BE2C (cell line): ENCODE measurements at regions not wholly inside any gene's neighbourhood (a gene's known extent, or its start where the extent isn't known, plus 50 kb on each side); places are given as distances from the start of the nearest gene placed in this dataset.

Experiments
- DNase-seq: peaks from one replicate; pipeline ENCODE4 v3.0.0-alpha.2; 2020
- H3K27me3 ChIP-seq: fragments of 250-450 bp; sonication (Bioruptor Pico); 2 replicates; pipeline ENCODE4 v1.5.1; 2020; ENCODE audit warnings: mild to moderate bottlenecking
- H3K36me3 ChIP-seq: fragments of 250-450 bp; sonication (Bioruptor Pico); 2 replicates; pipeline ENCODE4 v1.5.1; 2020; ENCODE audit warnings: mild to moderate bottlenecking
- H3K4me1 ChIP-seq: fragments of 250-450 bp; sonication (Bioruptor Pico); 2 replicates; pipeline ENCODE4 v1.5.1; 2020
- H3K4me3 ChIP-seq: 2 replicates; pipeline ENCODE4 v1.5.1; 2011; ENCODE audit warnings: low read depth, low read length
- H3K9me3 ChIP-seq: fragments of 250-450 bp; sonication (Bioruptor Pico); 2 replicates; pipeline ENCODE4 v1.5.1; 2020
- TF ChIP-seq, protein P1 (sequence below): IDR thresholded peaks from 2 replicates; pipeline ENCODE4 v1.5.1; 2012; ENCODE audit warnings: mild to moderate bottlenecking, low read depth, low read length

DNA sequence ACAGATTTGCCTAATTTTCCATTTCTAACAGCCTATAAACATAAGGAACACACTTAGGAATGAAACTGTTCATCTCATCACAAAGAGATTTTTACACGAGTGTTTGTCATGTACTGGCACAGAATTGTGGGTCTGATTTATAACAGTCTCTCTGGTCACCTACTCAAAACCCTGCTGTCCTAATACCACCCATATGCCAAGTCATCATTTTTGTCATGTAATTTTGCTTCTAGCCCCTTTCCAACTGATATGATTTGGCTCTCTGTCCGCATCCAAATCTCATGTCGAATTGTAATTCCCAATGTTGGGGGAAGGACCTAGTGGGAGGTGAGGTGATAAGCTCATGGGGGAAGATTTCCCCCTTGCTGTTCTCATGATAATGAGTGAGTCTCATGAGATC lies 284.1 kb upstream of the SLITRK2 start:
- no peak overlapping the region for H3K4me3 ChIP-seq
- no peaks in the 10 kb centered on the region for H3K4me1 ChIP-seq
- no peak for DNase-seq
- H3K9me3 ChIP-seq, result no peaks in the 10 kb centered on the region
- H3K36me3 ChIP-seq, result no peaks in the 10 kb centered on the region
- TF ChIP-seq, protein P1, sequence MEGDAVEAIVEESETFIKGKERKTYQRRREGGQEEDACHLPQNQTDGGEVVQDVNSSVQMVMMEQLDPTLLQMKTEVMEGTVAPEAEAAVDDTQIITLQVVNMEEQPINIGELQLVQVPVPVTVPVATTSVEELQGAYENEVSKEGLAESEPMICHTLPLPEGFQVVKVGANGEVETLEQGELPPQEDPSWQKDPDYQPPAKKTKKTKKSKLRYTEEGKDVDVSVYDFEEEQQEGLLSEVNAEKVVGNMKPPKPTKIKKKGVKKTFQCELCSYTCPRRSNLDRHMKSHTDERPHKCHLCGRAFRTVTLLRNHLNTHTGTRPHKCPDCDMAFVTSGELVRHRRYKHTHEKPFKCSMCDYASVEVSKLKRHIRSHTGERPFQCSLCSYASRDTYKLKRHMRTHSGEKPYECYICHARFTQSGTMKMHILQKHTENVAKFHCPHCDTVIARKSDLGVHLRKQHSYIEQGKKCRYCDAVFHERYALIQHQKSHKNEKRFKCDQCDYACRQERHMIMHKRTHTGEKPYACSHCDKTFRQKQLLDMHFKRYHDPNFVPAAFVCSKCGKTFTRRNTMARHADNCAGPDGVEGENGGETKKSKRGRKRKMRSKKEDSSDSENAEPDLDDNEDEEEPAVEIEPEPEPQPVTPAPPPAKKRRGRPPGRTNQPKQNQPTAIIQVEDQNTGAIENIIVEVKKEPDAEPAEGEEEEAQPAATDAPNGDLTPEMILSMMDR, result no peak
- H3K27me3 ChIP-seq, result no peaks in the 10 kb centered on the region

DNA sequence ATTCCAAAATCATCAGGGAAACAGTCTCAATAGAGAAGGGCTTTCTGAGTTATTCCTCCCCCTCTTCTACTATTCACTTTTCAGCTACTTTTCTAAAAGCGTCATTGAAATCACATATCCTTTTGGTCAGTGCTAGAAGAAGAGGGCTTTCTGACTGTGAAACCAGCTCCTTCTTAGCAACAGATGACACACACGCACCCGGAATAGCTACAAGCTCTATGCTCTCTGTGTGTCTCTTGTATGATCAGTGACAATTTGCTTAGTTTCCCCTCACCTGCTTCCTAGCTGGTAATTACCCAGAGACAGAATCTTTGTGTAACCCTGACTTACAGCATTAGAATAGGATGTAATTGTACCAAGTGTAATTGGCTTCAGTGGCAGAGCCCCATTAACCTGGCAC lies 268.1 kb upstream of the SLITRK2 start:
- H3K4me1 ChIP-seq, result no peaks in the 10 kb centered on the region
- H3K36me3 ChIP-seq, result no peaks in the 10 kb centered on the region
- H3K9me3 ChIP-seq, result no peaks in the 10 kb centered on the region
- TF ChIP-seq, protein P1, result no peak
- H3K4me3 ChIP-seq, result no peak overlapping the region
- H3K27me3 ChIP-seq, result no peaks in the 10 kb centered on the region
- DNase-seq, result no peak

DNA sequence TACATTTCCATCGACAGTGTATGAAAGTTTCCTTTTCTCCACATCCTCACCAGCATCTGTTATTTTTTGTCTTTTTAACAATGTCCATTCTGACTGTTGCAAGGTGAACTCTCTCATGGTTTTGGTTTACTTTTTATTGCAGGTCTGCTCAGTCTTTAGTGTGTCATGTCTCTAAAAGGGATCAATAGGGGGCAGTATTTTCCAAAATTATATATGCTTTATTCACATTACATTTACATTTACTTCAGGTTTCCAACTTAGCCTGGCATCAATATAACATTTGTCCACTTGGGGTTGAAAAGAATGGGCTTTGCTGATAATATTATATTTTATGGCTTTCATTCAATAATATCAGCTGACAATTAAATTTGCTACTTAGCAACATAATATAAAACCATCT lies 265.0 kb upstream of the SLITRK2 start:
- H3K36me3 ChIP-seq, result no peaks in the 10 kb centered on the region
- H3K9me3 ChIP-seq, result no peaks in the 10 kb centered on the region
- no peaks in the 10 kb centered on the region for H3K4me1 ChIP-seq
- H3K27me3 ChIP-seq, result no peaks in the 10 kb centered on the region
- DNase-seq, result no peak
- TF ChIP-seq, protein P1, result no peak
- H3K4me3 ChIP-seq, result no peak overlapping the region

DNA sequence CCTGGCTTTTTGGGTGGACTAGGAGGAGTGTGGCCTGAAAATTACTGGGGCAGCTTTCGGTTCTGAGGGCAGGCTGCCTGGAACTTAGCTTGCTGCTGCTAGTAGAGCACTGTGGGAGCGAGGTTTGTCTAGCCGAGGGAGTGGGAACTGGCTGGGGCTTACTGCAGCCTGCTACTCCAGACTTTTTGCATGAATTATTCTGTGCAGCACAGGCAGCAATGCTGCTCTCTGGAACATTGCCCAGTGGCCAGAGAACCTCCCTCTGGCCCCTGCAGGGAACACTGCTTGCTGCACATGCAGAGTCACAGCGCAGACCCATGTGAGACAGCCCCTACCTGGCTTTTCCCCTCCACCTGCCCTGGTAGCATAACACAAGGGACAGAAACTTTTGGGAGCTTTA lies 263.9 kb upstream of the SLITRK2 start:
- no peaks in the 10 kb centered on the region for H3K27me3 ChIP-seq
- H3K9me3 ChIP-seq, result no peaks in the 10 kb centered on the region
- H3K36me3 ChIP-seq, result no peaks in the 10 kb centered on the region
- TF ChIP-seq, protein P1, result no peak
- H3K4me3 ChIP-seq, result no peak overlapping the region
- no peaks in the 10 kb centered on the region for H3K4me1 ChIP-seq
- DNase-seq, result no peak

DNA sequence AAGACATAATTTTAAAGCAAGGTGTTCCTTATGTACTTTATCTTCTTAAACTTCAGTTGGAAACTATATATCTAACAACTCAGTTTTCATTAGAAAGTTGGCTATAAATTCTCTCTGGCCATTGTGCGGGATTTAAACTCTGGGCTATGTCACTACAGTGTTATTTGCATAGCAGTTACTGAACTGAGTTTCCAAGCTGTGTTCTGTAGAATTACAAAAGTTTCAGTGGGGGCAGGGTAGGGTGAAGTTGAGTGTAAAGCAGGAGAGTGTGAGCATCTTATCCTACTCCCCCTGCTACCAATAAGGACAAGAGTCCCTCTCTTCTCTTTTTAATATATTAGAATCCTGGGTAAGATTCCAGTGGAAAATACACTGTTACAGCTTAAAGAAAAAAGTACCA lies 254.5 kb upstream of the SLITRK2 start:
- no peak overlapping the region for H3K4me3 ChIP-seq
- no peaks in the 10 kb centered on the region for H3K36me3 ChIP-seq
- H3K27me3 ChIP-seq, result no peaks in the 10 kb centered on the region
- no peaks in the 10 kb centered on the region for H3K9me3 ChIP-seq
- no peak for DNase-seq
- no peaks in the 10 kb centered on the region for H3K4me1 ChIP-seq
- TF ChIP-seq, protein P1, result no peak

DNA sequence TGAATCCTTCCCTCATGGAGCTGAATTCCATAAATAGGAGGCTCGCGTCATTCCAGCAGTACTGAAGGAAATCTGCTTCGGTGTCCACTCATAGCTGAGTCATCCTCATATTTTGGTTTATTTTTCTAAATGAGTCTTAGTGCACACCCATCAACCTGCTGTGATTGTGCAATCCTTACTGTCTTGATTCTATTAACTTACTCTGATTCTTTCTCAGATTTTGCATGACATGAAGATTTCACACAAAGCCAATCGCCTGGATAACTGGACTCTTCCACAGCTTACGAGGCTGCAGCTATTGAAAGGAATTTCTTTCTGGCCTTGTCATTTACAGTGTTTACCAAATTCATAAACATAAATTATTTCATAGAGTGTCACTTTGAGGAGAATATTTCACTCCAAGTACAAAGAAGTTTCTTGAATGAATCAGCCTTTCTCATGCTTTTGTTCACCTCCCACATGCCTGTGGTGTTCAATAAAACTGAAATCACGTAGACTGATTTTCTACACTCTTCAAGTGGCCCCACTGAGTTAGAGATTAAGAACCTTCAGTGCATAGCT lies 207.6 kb upstream of the SLITRK2 start:
- Histone ChIP-seq H3K36me3 (no peaks in the 10 kb centered on the region), H3K27me3 (no peaks in the 10 kb centered on the region), H3K4me3 (no peak overlapping the region), H3K9me3 (no peaks in the 10 kb centered on the region), H3K4me1 (no peaks in the 10 kb centered on the region)
- DNase-seq, result no peak
- TF ChIP-seq, protein P1, result no peak
